T-helper 2 cell treated with Interferon-gamma antibody and Interleukin-4, amounts not matched to agents 5 μg/mL and 100 μg/mL, for 36 hours (primary cell): ENCODE measurements at regions not wholly inside any gene's neighbourhood (a gene's known extent, or its start where the extent isn't known, plus 50 kb on each side); places are given as distances from the start of the nearest gene placed in this dataset.

ENCODE experiments used
- DNase-seq: peaks from one replicate; pipeline ENCODE4 v3.0.0; 2021; ENCODE audit warnings: low spot score
- H3K27ac Mint-ChIP-seq: one replicate; pipeline ENCODE4 v1.8.0; 2021; ENCODE audit warnings: mild to moderate bottlenecking, mixed read lengths
- H3K27me3 Mint-ChIP-seq: one replicate; pipeline ENCODE4 v1.8.0; 2021; ENCODE audit warnings: low read depth, mixed read lengths
- H3K36me3 Mint-ChIP-seq: one replicate; pipeline ENCODE4 v1.8.0; 2021; ENCODE audit warnings: low read depth, mixed read lengths
- H3K4me1 Mint-ChIP-seq: one replicate; pipeline ENCODE4 v1.8.0; 2021; ENCODE audit warnings: low read depth, mixed read lengths
- H3K4me3 Mint-ChIP-seq: one replicate; pipeline ENCODE4 v1.8.0; 2022; ENCODE audit warnings: mild to moderate bottlenecking, moderate library complexity, mixed read lengths
- H3K9me3 Mint-ChIP-seq: one replicate; pipeline ENCODE4 v1.8.0; 2021; ENCODE audit warnings: mixed read lengths

DNA sequence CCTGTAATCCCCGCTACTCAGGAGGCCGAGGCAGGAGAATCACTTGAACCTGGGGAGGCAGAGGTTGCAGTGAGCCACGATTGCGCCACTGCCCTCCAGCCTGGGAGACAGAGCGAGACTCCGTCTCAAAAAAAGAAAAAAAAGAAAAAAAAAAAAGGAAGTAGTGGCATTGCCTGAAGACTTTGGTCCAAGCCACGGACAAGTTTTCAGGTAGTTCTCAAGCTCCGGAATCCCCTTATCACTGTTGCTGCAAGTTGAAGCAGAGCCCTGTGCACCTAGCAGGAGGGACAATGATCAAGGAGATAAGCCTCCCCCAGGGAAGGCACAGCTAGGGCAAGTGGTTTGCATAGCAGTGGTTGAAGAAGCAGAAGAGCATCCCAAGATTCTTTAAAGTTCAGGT, 97.6 kb downstream of the MEX3B start:
- H3K4me3 Mint-ChIP-seq: no peak overlapping the region
- H3K27me3 Mint-ChIP-seq: no peaks in the 10 kb centered on the region
- H3K27ac Mint-ChIP-seq: no peak overlapping the region
- no peaks in the 10 kb centered on the region for H3K9me3 Mint-ChIP-seq
- DNase-seq: no peak
- H3K36me3 Mint-ChIP-seq: no peaks in the 10 kb centered on the region
- H3K4me1 Mint-ChIP-seq: no peaks in the 10 kb centered on the region

DNA sequence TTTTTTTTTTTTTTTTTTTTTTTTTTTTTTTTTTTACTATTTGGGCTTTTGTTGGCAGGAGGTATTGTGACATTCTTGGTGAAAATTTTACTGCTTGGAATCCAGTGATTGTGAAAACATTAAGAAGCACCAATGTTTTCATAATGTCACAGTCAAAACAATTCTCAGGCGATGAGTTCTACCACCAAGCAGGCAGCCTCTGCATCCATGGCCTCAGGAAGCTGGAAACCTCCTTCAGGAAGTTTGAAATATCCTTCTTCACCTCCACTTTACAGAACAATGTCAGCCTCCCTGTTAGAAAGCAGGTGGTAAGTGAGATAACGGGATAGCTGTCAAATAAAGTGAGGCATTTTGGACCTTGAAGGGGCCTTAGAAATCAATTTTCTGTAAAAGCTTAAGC, 98.3 kb downstream of the MEX3B start:
- Mint-ChIP-seq H3K27ac (no peak overlapping the region), H3K9me3 (no peaks in the 10 kb centered on the region), H3K4me1 (no peaks in the 10 kb centered on the region), H3K36me3 (no peaks in the 10 kb centered on the region), H3K4me3 (no peak overlapping the region), H3K27me3 (no peaks in the 10 kb centered on the region)
- DNase-seq: no peak

GRCh38 chr15:81945014-81945615, 100.7 kb downstream of the MEX3B start:
- no peak for DNase-seq
- no peaks in the 10 kb centered on the region for H3K27me3 Mint-ChIP-seq
- H3K27ac Mint-ChIP-seq: no peak overlapping the region
- no peaks in the 10 kb centered on the region for H3K4me1 Mint-ChIP-seq
- H3K9me3 Mint-ChIP-seq: peaks cover 2% of the 10 kb centered on the region
- no peak overlapping the region for H3K4me3 Mint-ChIP-seq
- no peaks in the 10 kb centered on the region for H3K36me3 Mint-ChIP-seq

DNA sequence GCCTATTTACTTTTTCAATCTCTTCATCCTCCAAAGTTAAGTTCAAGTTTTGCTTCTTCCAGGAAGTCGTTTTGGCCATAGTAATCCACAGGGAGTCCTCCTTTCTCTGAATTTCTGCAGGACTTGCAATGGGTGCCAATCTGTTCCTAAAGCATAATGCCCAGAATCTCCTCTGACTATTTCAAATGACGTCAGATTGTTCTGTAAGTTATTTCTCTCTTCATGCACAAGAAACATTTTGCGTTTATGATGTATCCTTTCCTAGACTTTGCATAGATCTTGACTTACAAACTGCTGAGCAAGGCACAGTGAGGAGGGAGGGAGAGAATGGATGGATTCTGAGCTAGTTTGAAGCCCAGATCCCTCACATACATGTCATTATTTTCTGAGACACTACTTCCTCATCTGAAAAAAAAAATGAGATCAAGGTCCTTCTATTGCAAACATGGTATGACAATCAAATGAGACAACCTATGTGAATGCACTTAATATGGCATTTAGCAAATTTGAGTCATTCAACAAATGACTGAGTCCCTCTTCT, 103.1 kb downstream of the MEX3B start:
- no peak for DNase-seq
- no peak overlapping the region for H3K4me3 Mint-ChIP-seq
- no peak overlapping the region for H3K27ac Mint-ChIP-seq
- H3K27me3 Mint-ChIP-seq: no peaks in the 10 kb centered on the region
- H3K36me3 Mint-ChIP-seq: no peaks in the 10 kb centered on the region
- no peaks in the 10 kb centered on the region for H3K4me1 Mint-ChIP-seq
- H3K9me3 Mint-ChIP-seq: peaks cover 4% of the 10 kb centered on the region

DNA sequence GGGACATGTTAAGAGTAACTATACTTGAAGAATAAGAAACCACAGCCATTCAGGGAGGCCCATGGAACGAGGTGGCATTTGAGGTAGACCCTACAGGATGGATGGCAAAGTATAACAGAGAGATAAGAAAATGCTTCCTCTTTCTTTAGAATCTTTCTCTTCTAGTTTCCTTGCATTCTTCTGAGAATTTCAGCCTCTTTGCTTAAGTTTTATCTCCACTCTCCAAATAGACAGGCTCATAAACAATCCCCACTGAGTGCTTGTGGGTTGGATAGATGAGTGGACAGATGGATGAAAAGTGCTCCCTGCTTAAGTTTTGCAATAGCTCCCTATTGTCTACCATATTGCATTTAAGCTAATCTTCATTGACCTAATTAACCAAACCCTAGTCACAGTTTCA, 103.7 kb downstream of the MEX3B start:
- no peaks in the 10 kb centered on the region for H3K27me3 Mint-ChIP-seq
- H3K9me3 Mint-ChIP-seq: peaks cover 4% of the 10 kb centered on the region
- no peaks in the 10 kb centered on the region for H3K36me3 Mint-ChIP-seq
- H3K27ac Mint-ChIP-seq: no peak overlapping the region
- no peak overlapping the region for H3K4me3 Mint-ChIP-seq
- no peaks in the 10 kb centered on the region for H3K4me1 Mint-ChIP-seq
- DNase-seq: no peak

DNA sequence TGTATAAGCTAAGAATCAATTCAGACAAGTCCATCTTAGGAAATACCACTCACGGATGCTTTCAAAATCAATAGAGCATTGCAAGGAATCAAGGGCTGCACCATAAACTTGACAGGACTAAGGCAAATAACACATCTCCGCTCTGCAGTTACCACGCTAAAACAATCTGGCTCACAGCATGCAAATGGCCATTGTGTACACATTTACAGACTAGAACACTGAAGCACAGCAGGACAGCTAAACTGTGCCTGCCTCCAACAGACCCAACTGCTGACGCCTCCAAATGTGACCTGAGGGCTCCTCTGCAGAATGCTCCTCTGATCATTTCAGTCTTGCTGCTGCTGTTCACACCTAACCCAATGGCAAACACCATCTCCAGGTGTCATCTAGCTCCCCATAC, 104.3 kb downstream of the MEX3B start:
- H3K27ac Mint-ChIP-seq: no peak overlapping the region
- peaks cover 4% of the 10 kb centered on the region for H3K9me3 Mint-ChIP-seq
- no peak overlapping the region for H3K4me3 Mint-ChIP-seq
- no peaks in the 10 kb centered on the region for H3K27me3 Mint-ChIP-seq
- DNase-seq: no peak
- H3K4me1 Mint-ChIP-seq: no peaks in the 10 kb centered on the region
- no peaks in the 10 kb centered on the region for H3K36me3 Mint-ChIP-seq

- Mint-ChIP-seq H3K27ac (no peak overlapping the region), H3K4me3 (no peak overlapping the region), H3K27me3 (no peaks in the 10 kb centered on the region), H3K4me1 (no peaks in the 10 kb centered on the region), H3K9me3 (peaks cover 4% of the 10 kb centered on the region), H3K36me3 (no peaks in the 10 kb centered on the region)
- no peak for DNase-seq
Observed at GRCh38 chr15:81940467-81941451, 105.1 kb downstream of the MEX3B start.

DNA sequence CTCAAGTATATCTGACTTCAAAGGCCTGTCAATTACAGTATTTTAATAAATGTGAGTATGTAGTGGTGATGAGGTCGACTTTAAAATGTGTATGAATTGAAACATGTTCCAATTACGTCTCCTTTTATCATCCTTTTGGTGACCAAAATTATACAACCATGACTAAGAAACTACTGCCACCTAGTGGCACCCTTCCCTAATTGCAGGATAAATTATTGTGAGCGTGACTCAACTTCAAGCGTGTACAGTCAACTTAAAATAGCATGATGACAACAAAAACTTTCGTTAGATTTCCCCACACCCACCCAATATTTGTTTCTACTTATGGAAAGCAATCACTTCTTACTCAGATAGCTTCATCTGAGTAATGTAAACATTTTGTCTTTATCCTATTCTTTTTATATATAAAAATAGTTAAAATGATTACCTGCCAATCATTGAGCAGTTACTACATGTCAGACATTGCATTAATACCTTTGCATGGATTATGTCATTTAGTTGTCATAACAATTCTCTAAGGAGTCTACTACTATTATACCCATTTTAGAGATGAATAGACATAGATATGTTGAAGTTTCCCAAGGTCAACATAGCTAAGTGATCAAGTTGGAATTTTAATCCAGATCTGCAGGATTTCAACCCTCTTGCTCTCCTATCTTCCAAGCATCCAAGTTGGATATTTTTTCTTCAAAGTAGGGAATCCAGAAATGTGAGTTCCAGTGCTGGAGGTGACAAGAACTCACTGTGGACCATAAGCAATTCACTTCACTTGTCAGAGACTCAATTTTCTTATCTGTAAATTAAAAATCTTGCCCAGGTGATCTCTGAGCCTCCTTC, 106.0 kb downstream of the MEX3B start:
- no peaks in the 10 kb centered on the region for H3K4me1 Mint-ChIP-seq
- no peak overlapping the region for H3K4me3 Mint-ChIP-seq
- no peaks in the 10 kb centered on the region for H3K36me3 Mint-ChIP-seq
- peaks cover 4% of the 10 kb centered on the region for H3K9me3 Mint-ChIP-seq
- DNase-seq: no peak
- no peaks in the 10 kb centered on the region for H3K27me3 Mint-ChIP-seq
- no peak overlapping the region for H3K27ac Mint-ChIP-seq

GRCh38 chr15:81937189-81937588, 108.6 kb downstream of the MEX3B start:
- Mint-ChIP-seq H3K9me3 (peaks cover 4% of the 10 kb centered on the region), H3K27ac (no peak overlapping the region), H3K4me1 (no peaks in the 10 kb centered on the region), H3K27me3 (no peaks in the 10 kb centered on the region), H3K36me3 (no peaks in the 10 kb centered on the region), H3K4me3 (no peak overlapping the region)
- no peak for DNase-seq

- H3K9me3 Mint-ChIP-seq: no peaks in the 10 kb centered on the region
- no peak for DNase-seq
- H3K4me1 Mint-ChIP-seq: no peaks in the 10 kb centered on the region
- no peaks in the 10 kb centered on the region for H3K36me3 Mint-ChIP-seq
- H3K27ac Mint-ChIP-seq: no peak overlapping the region
- H3K4me3 Mint-ChIP-seq: no peak overlapping the region
- no peaks in the 10 kb centered on the region for H3K27me3 Mint-ChIP-seq
Observed at GRCh38 chr15:81930582-81931369, 115.0 kb downstream of the MEX3B start.

DNA sequence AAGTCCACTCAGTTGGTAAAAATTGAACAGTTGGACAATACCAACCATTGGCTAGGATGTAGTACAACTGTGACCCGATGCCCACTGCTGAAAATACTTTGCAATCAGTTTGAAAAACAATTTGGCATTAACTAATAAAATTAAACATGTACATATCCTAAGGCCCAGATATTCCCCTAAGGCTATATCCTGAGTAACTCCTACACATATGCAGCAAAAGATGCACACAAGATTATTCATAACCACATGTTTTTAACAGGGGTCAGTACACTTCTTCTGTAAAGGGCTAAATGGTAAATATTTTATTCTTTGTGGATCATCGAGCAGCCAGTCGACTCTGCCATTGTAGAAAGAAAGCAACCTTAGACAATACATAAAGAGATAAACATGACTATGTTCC, 116.3 kb downstream of the MEX3B start:
- no peaks in the 10 kb centered on the region for H3K27me3 Mint-ChIP-seq
- no peak overlapping the region for H3K4me3 Mint-ChIP-seq
- DNase-seq: no peak
- no peaks in the 10 kb centered on the region for H3K9me3 Mint-ChIP-seq
- no peaks in the 10 kb centered on the region for H3K36me3 Mint-ChIP-seq
- H3K27ac Mint-ChIP-seq: no peak overlapping the region
- H3K4me1 Mint-ChIP-seq: no peaks in the 10 kb centered on the region

- Mint-ChIP-seq H3K27me3 (no peaks in the 10 kb centered on the region), H3K27ac (no peak overlapping the region), H3K36me3 (no peaks in the 10 kb centered on the region), H3K4me3 (no peak overlapping the region), H3K9me3 (no peaks in the 10 kb centered on the region), H3K4me1 (no peaks in the 10 kb centered on the region)
- no peak for DNase-seq
Observed at GRCh38 chr15:81926981-81927380, 118.8 kb downstream of the MEX3B start.

- H3K27me3 Mint-ChIP-seq: no peaks in the 10 kb centered on the region
Observed at GRCh38 chr15:81924729-81925128, 121.1 kb downstream of the MEX3B start.

More at GRCh38 chr15:81924729-81925128, 121.1 kb downstream of the MEX3B start:
- Mint-ChIP-seq H3K4me3 (no peak overlapping the region), H3K27ac (no peak overlapping the region), H3K9me3 (no peaks in the 10 kb centered on the region), H3K4me1 (no peaks in the 10 kb centered on the region), H3K36me3 (no peaks in the 10 kb centered on the region)
- no peak for DNase-seq
